Testis (tissue), 2 donors: ENCODE measurements at regions not wholly inside any gene's neighbourhood (a gene's known extent, or its start where the extent isn't known, plus 50 kb on each side); places are given as distances from the start of the nearest gene placed in this dataset.

Experiments
- DNase-seq: peaks from one replicate; pipeline ENCODE4 v3.0.0-alpha.2; 2019
- H3K27ac ChIP-seq, 2 donors: fragments of 200-600 bp; sonication (generic); one replicate each; pipeline ENCODE4 v1.5.1; 2019
- H3K27me3 ChIP-seq: fragments of 200-600 bp; sonication (generic); one replicate; pipeline ENCODE4 v1.5.1; 2019
- H3K36me3 ChIP-seq: fragments of 200-600 bp; sonication (generic); one replicate; pipeline ENCODE4 v1.5.1; 2017; ENCODE audit warnings: low read depth; ENCODE audit errors: missing control alignments
- H3K4me1 ChIP-seq: fragments of 200-600 bp; sonication (generic); one replicate; pipeline ENCODE4 v1.5.1; 2019
- H3K4me3 ChIP-seq, 2 donors: fragments of 200-600 bp; sonication (generic); one replicate each; pipeline ENCODE4 v1.5.1; 2017 to 2019
- H3K9me3 ChIP-seq: fragments of 200-600 bp; sonication (generic); one replicate; pipeline ENCODE4 v1.5.1; 2017
- CTCF ChIP-seq, 3 experiments: fragments of 450-650 bp in 2 of 3; fragments of 200-600 bp in 1 of 3; sonication (generic) in 1 of 3; IDR thresholded peaks; one replicate each; pipeline ENCODE4 v1.5.1; 2016 to 2019; ENCODE audit warnings: antibody characterized with exemption in 3 of 3, mild to moderate bottlenecking in 2 of 3, moderate library complexity in 1 of 3
- POLR2A ChIP-seq: fragments of 450-650 bp; IDR thresholded peaks from one replicate; pipeline ENCODE4 v1.6.1; 2017; ENCODE audit warnings: antibody characterized with exemption, mild to moderate bottlenecking, moderate library complexity
- WGBS, 2 donors: methylation state at CpG; one replicate each; pipeline ENCODE4 v1.1.5; 2018; 5-methylcytosine and 5-hydroxymethylcytosine counted together
- intact Hi-C: fragments of 100-400 bp; cut with DNase I; formaldehyde crosslinking; loops from one replicate; pipeline ENCODE4 v1.15.1; 2023; ENCODE audit warnings: low total_unique reads

DNA sequence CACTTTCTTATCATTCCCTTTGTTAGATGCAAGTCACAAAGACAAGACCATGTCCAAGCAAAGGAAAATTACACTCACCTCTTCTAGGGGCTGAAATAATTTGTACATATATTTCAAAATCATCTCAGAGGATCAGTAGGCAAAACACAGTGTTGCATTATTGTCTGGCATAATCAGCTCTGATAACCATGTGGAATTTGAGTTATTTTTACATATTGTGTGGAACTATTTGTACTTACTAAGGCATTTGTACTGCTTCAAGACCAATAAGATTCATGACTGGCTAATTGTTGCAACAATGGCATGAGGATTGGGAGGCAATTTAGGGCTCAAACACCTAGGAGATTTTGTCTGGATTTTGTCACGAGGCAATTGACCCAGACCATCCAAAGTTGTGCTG, 1716.4 kb downstream of the BRINP3 start:
- Histone ChIP-seq H3K9me3 (no peaks in the 10 kb centered on the region), H3K27ac (no peak overlapping the region), H3K36me3 (no peaks in the 10 kb centered on the region), H3K4me1 (no peaks in the 10 kb centered on the region), H3K4me3 (no peak overlapping the region), H3K27me3 (no peaks in the 10 kb centered on the region)
- intact Hi-C loops, result no loop called here
- no peak for TF ChIP-seq POLR2A
- TF ChIP-seq CTCF (IDR thresholded peaks at IDR 0.05), result no peak
- WGBS, 2 donors, result 76 to 95% methylated on average over 1 of the region's 1 CpG
- no peak for DNase-seq

DNA sequence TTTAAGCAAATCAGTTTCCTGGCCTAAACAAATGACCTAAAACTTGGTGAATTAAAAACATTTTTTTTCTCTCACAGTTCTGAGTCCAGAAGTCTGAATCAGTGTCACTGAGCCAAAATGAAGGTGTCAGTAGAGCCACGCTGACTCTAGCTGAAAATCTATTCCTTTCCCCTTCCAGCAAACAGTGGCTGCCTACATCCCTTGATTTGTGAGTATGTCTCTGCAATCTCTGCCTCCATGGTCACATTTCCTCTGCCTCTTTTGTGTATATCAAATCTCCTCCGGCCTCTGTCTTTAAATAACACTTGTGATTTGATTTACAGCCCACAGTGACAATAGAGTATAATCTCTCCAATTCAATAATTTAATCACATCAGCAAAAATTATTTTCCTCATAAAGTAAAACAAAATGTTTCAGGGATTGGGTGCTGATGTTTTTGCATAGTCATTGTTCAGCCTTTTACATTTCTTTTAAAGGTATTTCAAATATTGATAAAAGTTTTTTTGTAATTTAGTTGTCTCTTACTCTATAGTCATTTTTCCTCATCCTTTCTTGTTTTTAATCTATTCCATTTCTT, 1715.4 kb downstream of the BRINP3 start:
- no peaks in the 10 kb centered on the region for H3K4me1 ChIP-seq
- DNase-seq, result no peak
- no peaks in the 10 kb centered on the region for H3K27me3 ChIP-seq
- H3K9me3 ChIP-seq, result no peaks in the 10 kb centered on the region
- intact Hi-C loops, result no loop called here
- no peak overlapping the region for H3K4me3 ChIP-seq
- H3K27ac ChIP-seq, result no peak overlapping the region
- 68 to 75% methylated on average over 2 of the region's 2 CpGs for WGBS, 2 donors
- TF ChIP-seq CTCF (IDR thresholded peaks at IDR 0.05), result no peak
- TF ChIP-seq POLR2A, result no peak
- no peaks in the 10 kb centered on the region for H3K36me3 ChIP-seq

GRCh38 chr1:188763541-188763940, 1714.1 kb downstream of the BRINP3 start:
- intact Hi-C loops, result no loop called here
- Histone ChIP-seq H3K9me3 (no peaks in the 10 kb centered on the region), H3K27ac (no peak overlapping the region), H3K4me1 (no peaks in the 10 kb centered on the region), H3K27me3 (no peaks in the 10 kb centered on the region), H3K36me3 (no peaks in the 10 kb centered on the region), H3K4me3 (no peak overlapping the region)
- 84 to 92% methylated on average over 3 of the region's 3 CpGs for WGBS, 2 donors
- no peak for DNase-seq
- TF ChIP-seq CTCF (IDR thresholded peaks at IDR 0.05), result no peak
- TF ChIP-seq POLR2A, result no peak

GRCh38 chr1:188769181-188769580, 1708.5 kb downstream of the BRINP3 start:
- Histone ChIP-seq H3K36me3 (no peaks in the 10 kb centered on the region), H3K4me3 (no peak overlapping the region), H3K9me3 (no peaks in the 10 kb centered on the region), H3K27ac (no peak overlapping the region), H3K27me3 (no peaks in the 10 kb centered on the region), H3K4me1 (no peaks in the 10 kb centered on the region)
- intact Hi-C loops, result no loop called here
- no peak for TF ChIP-seq POLR2A
- no peak for TF ChIP-seq CTCF (IDR thresholded peaks at IDR 0.05)
- no peak for DNase-seq
- WGBS, 2 donors, result 33 to 71% methylated on average over 1 to 11 of the region's 11 CpGs

DNA sequence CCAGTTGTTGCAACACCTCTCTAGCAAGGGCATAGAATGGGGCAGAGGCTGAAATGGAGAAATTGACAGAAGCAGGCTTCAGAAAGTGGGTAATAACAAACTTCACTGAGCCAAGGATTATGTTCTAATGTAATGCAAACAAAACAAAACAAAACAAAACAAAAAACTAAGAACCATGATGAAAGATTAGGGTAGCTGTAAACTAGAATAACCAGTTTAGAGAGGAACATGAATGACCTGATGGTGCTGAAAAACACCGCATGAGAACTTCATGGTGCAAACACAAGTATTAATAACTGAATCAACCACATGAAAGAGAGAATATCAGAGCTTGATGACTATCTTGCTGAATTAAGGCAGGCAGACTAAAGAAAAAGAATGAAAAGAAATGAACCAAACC, 1707.7 kb downstream of the BRINP3 start:
- no peaks in the 10 kb centered on the region for H3K27me3 ChIP-seq
- WGBS, 2 donors, result 94 to 96% methylated on average over 1 of the region's 1 CpG
- intact Hi-C loops, result no loop called here
- no peak for TF ChIP-seq CTCF (IDR thresholded peaks at IDR 0.05)
- TF ChIP-seq POLR2A, result no peak
- no peaks in the 10 kb centered on the region for H3K4me1 ChIP-seq
- no peak overlapping the region for H3K4me3 ChIP-seq
- DNase-seq, result no peak
- H3K36me3 ChIP-seq, result no peaks in the 10 kb centered on the region
- no peaks in the 10 kb centered on the region for H3K9me3 ChIP-seq
- no peak overlapping the region for H3K27ac ChIP-seq
